ENCODE measurements at regions not wholly inside any gene's neighbourhood (a gene's known extent, or its start where the extent isn't known, plus 50 kb on each side); places are given as distances from the start of the nearest gene placed in this dataset.

DNA sequence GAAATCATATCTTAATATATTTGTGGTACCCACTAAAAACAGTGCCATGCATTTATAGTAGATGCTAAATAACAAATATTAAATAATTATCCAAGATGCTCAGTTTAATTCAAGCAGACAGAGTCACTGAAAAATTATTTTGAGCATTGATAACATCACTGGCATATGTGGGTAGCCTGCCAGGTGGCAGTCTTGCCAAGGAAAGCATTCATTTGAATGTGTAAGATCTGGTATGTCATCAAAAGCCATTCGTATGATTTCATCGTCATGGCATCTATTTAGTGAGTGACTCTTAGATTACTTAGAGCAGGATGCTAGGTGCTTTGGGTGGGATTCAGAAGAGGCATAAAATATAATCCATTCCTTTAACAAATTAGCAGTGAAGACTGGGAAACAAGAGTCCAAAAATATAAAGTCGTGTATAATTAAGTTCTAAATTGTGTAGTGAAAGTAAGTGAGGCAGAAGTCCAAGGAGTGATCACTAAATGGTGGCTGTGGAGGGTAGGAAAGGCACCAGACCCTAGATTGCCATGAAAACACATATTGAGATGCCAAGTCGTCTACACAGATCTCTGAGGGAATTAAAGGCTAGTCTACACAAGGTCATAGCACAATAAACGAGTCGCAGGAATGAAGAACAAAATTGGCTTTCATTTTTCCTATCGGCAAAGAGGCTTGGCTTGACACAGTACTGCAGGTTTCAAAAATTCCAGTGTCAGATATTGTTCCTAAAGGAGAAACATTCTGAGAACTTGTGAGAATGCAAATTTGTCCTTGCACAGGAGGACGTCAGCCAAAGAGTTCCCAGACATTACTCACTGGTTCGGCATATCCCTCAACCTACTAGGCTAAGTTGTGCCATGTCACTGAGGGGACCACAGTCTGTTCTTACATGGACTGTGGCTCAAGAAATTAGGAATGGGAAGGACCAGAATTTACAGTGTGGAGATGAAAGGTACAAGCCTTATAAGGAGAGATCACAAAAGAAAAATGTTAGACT is 130.8 kb downstream of the LYPLAL1 start:
- DNase-seq = no peak

- DNase-seq = no peak
These were observed 129.0 kb downstream of the LYPLAL1 start for GRCh38 chr1:219302697-219303096.

DNA sequence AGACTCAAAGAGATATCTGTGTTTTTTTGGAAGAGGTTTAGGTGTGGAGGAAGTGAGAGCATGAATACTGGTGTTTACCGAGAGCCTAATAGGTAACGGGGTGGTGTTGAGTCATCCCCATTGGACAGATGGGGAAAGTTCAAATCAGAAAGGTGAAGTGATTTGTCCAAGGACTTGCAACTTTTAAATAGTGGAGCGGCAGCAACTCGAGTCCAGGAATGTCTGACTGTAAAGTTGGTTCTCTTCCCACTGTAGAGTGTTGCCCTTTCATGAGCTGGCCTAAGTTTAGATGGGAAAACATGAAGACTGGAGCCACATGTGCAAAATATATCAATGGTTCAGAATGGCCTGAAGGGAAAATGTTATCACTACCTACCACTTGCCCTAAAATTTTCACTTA is 125.7 kb downstream of the LYPLAL1 start:
- no peak for DNase-seq

DNA sequence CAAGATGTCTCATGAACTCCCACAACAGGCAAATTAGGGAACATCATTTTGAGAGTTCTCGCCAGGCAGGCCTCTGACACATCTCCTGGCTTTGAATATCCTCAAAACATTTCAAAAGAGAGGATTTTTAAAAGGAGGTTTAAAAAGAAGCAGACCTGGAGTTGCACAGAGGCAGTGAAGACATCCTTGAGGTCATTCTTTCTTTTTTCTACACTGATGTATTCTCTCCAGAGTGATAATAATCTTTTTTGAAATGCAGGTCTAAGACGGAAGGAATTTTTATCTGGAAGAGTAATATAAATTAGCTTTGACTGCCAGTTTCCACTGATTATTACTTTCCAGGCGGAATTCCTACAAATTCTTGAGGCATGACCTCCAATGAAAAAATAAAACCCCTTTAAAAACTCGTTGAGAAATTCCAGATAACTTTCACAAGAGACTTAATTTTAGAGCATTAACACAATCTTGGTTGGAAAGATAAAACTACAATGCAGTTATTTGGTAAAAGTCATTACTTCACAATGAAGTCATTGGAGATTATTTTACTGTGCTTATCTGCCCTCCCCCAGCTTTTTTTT is 125.0 kb downstream of the LYPLAL1 start:
- no peak for DNase-seq

- DNase-seq = no peak
These were observed 123.0 kb downstream of the LYPLAL1 start for GRCh38 chr1:219296430-219297355.

- no peak for DNase-seq
These were observed 120.6 kb downstream of the LYPLAL1 start for GRCh38 chr1:219294251-219294650.

DNA sequence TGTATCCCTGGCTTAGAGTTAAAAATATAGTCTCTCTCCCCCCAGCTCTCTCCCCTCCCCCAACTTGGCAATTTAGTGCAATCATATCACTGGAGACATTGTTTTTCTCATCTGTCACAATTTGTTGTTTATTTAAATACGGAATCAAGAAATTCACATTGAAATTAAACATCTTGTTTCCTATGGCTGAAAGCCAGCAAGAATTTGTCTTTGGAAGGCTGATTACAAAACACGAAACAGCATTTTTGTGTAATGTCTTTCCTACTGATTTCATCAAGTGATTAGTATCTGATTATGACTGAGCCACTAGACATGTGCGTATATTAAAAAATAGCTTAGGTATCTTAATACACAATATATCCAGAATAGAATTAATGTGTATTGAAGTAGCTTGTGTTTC is 119.7 kb downstream of the LYPLAL1 start:
- no peak for DNase-seq

DNA sequence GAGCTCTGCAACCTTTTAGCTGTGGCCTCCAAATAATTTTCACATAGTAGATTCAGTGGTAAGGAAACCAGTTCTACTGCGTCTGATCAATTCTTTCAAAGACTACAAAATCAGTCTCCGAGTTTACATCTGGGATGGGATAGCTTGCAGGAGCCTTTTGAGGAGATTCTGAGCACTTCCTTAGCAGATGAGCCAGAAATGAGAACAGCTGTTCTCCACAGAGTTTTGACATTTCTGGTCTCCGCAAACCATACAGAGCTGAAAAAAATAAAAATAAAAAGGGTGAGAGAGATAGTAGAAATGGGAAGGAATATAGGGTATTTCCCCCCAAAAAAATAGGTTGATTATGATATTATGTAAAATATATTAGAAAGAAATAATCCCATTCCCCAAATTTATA is 119.3 kb downstream of the LYPLAL1 start:
- no peak for DNase-seq

- DNase-seq = no peak
These were observed 118.7 kb downstream of the LYPLAL1 start for GRCh38 chr1:219292341-219292740.

GRCh38 chr1:219289171-219289570 is 115.5 kb downstream of the LYPLAL1 start:
- DNase-seq = no peak

DNA sequence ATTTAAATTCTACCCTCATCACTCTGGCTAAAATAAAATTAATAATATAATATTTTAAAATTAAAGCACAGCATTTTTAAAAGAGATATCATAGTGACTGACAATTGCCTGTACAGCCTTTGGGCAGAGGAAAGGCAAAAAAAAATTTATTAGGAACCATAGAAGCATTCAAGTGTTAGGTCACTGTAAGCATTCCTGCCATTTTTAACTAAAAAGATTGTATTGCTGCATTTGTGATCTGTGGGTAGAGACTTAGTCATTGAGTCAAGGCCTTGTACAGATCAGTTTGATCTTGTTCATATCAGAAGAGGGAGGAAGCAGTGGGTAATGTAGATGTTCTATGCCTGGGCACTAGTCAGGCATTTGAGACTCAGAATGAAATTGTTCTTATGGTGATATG is 109.9 kb downstream of the LYPLAL1 start:
- no peak for DNase-seq

DNA sequence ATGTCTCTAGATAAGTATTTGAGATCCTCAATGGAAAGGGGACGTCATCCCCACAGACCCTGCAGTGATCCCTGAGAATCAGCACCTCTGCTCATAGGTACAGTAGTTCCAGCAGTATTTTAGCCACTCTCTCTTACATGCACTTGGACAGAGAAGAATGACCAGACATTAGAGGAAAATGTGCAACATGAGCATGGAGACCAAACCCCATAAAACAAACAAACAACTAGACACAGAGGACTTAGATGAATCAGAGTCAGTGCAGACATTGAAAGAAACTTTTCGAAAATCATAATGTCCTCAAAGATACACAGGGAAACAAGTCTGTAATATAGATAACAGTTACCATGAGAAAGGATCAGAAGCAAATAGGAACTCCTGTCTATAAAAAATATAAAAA is 108.2 kb downstream of the LYPLAL1 start:
- no peak for DNase-seq

DNA sequence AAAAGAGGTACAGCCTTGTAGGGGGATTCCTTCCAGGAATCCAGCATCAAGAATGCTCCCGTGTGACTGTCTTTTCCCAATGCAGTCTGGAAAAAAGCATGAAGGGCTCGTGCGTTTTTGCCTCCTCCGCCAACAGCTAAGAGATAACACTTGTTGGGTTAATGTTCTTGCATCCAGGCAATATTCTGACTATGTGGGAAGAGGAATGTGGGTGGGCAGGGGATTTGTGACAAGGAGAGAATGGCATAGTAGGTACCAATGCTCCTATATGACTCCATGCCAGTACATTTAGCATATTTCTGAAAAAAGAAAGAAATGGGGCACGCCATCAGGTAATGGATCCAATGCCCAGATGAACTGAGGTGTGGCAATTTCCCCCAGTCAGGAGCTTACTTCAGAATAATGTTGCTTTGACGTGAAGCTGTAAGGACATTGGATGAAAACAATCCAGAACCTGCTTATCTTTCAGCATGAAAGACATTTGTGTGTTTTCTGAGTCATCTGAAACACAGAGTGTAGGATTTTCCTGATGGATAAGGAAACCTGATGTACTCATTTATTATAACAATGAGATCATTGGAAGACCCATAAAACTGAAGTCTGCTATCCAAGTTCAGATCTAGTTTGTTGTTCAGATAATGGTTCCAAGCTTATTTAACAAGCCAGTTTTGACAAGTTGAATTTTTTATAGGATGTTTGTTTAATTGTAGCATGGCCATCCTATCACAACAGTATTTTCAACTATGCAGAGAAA is 105.5 kb downstream of the LYPLAL1 start:
- DNase-seq = no peak

- DNase-seq = no peak
These were observed 104.6 kb downstream of the LYPLAL1 start for GRCh38 chr1:219278288-219278687.

- no peak for DNase-seq
These were observed 103.8 kb downstream of the LYPLAL1 start for GRCh38 chr1:219277304-219278105.

DNA sequence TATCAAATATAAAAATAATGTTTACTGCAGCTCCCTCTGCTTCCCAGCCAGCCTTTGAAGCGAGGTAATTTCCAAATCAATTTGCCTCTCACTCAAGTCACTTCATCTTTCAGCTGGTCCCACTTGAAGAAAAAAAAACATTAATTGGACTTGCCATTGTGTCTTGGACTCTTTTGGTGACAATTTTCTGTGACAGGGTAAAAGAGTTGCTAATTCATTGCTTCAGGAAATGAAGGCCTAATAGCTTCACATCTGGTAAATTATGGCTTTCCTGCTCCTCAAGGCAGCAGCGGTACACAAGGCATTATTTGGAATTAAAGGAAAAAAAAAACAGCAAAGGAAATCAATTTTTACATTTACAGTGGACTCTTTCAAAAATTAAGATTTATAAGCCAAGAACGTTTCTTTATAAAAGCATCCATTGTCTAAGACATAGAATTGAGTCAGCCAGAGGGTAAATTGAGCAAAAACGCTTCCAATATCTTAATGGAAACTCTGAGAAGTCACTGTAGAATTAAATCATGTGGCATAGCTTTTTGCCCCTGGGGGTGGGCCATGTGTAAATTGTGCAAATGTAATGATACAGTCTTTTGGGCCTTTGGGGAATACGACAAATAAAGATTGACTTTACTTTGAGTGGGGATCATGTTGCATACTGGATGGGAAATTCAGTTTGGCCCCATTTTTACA is 102.5 kb downstream of the LYPLAL1 start:
- DNase-seq = no peak

DNA sequence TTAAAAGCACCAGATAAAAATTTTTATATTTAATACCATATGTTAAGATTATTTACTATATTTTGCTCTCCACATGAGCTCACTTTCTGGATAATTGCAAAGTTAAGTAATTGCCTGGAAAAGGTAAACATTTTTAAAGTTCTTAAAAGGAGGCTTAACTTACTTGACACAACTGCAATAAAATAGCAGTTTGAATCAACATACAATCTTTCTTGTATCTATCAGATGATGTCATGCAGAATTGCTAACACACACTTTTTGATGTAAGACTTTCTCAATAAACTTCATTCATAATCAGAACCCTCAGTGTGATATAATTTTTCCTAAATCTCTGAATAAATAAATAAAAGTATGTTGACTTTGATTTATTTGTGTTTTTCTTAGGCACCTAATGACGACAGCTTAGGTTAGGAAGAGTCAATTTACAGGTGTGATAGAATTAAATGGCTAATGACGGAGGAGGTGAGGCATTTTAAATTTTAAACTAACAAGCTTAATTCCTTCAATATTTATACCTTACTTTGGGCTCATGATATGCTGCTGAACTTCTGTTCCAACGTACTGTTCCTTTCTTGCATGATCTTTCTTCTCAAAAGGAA is 99.5 kb downstream of the LYPLAL1 start:
- DNase-seq = no peak

DNA sequence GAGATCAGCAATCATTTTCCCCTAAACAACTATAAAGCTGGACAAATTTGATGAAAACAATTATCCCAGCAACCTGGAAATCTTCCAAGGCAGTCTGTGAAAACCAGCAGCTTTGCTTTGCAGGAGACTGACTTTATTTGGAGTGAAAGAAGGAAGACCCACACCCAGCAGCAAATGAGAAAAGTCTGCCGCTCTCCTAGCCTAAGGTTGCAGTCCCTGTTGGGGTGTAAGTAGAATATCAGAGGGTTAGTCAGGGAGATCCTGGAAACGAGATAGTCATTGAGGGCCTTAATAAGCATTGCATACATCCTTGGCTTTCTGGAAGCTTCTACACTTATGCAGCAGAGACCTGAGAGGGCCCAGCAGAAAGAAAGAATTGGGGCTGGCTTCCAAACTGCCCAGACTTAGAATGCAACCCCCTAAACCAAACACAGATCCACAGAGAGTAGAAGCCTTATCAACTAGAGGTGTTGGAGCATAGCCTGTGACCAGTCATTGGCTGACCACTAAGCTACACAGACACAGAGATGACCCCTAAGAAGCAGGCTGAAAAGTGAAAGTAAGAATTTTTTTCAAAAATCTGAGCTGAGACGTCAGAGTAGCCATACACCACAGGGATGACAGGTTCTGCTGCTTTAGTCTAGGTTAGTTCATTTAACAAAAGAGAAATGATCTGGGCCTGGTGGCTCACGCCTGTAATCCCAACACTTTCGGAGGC is 98.3 kb downstream of the LYPLAL1 start:
- DNase-seq = no peak

DNA sequence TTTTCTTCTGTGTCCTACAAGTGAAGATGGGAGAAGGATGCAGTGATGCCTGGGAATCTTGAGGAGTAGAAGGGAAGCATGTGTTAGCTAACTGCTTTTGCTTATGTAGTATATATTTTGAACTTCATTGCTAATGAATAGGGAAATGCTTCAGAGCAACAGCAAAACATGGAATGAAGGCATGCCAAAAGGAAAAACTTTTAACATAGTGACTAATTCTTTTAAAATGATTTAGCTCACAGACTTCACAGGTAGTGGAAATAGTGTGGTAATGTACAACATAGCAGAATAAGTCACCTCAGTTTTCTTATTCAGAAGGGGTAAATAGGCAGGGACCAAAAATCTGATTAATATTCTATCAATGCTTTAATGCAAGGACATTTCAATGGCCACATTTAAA is 95.5 kb downstream of the LYPLAL1 start:
- DNase-seq = no peak

GRCh38 chr1:219266524-219266923 is 92.8 kb downstream of the LYPLAL1 start:
- no peak for DNase-seq

Data from activated CD4-positive, alpha-beta T cell treated with anti-CD3 and anti-CD28 coated beads, Interleukin-10, Interleukin-2, amounts not matched to agents 100 ng/mL and 50 ng/mL, durations not matched to agents 16 hours and 8 hours (primary cell).